HL-60 (cell line): ENCODE measurements at regions not wholly inside any gene's neighbourhood (a gene's known extent, or its start where the extent isn't known, plus 50 kb on each side); places are given as distances from the start of the nearest gene placed in this dataset.

Experiments
- DNase-seq, 2 experiments: peaks; one replicate each; pipeline ENCODE4 v3.0.0-alpha.2; 2010 to 2020; ENCODE audit warnings: low read depth in 1 of 2, low spot score in 1 of 2
- H3K27ac ChIP-seq: fragments of 250-450 bp; sonication (Bioruptor Pico); replicated peaks from 2 replicates; pipeline ENCODE4 v1.5.1; 2020; ENCODE audit warnings: mild to moderate bottlenecking, moderate library complexity
- H3K27me3 ChIP-seq: fragments of 250-450 bp; sonication (Bioruptor Pico); 2 replicates; pipeline ENCODE4 v1.5.1; 2021; ENCODE audit warnings: mild to moderate bottlenecking, moderate library complexity; ENCODE audit not compliant: insufficient read depth, poor library complexity, severe bottlenecking
- H3K4me3 ChIP-seq: replicated peaks from 2 replicates; pipeline ENCODE4 v1.5.1; 2011; ENCODE audit warnings: mild to moderate bottlenecking, control low read depth, low read length; ENCODE audit not compliant: insufficient read depth
- CTCF ChIP-seq: IDR thresholded peaks from one replicate; pipeline ENCODE4 v1.5.1; 2011; ENCODE audit warnings: low read length, control low read depth, inconsistent platforms; ENCODE audit not compliant: insufficient read depth
- GABPA ChIP-seq: IDR thresholded peaks from 2 replicates; pipeline ENCODE4 v1.6.1; 2012; ENCODE audit warnings: low read depth
- POLR2AphosphoS5 ChIP-seq: IDR thresholded peaks from 2 replicates; pipeline ENCODE4 v1.6.1; 2012; ENCODE audit warnings: low read depth
- REST ChIP-seq: IDR thresholded peaks from 2 replicates; pipeline ENCODE4 v1.6.1; 2012; ENCODE audit warnings: low read depth; ENCODE audit not compliant: insufficient replicate concordance
- SPI1 ChIP-seq: IDR thresholded peaks from 2 replicates; pipeline ENCODE4 v1.6.1; 2012; ENCODE audit warnings: low read depth, mild to moderate bottlenecking, borderline replicate concordance

GRCh38 chr7:15864626-15864991 lies 178.1 kb upstream of the MEOX2 start:
- no peak overlapping the region for H3K27ac ChIP-seq
- no peaks in the 10 kb centered on the region for H3K27me3 ChIP-seq
- TF ChIP-seq REST (no peak), GABPA (no peak), POLR2AphosphoS5 (no peak), CTCF (no peak), SPI1 (no peak)
- no peak overlapping the region for H3K4me3 ChIP-seq
- DNase-seq, result no peak

- H3K27me3 ChIP-seq, result no peaks in the 10 kb centered on the region
- TF ChIP-seq POLR2AphosphoS5 (no peak), GABPA (no peak), REST (no peak), CTCF (no peak), SPI1 (no peak)
- no peak overlapping the region for H3K4me3 ChIP-seq
- no peak for DNase-seq
- H3K27ac ChIP-seq, result no peak overlapping the region
Measured at GRCh38 chr7:15863951-15864625, 177.6 kb upstream of the MEOX2 start.

GRCh38 chr7:15862781-15863165 lies 176.3 kb upstream of the MEOX2 start:
- no peaks in the 10 kb centered on the region for H3K27me3 ChIP-seq
- no peak overlapping the region for H3K27ac ChIP-seq
- no peak overlapping the region for H3K4me3 ChIP-seq
- no peak for DNase-seq
- no peak for TF ChIP-seq SPI1
- no peak for TF ChIP-seq REST
- TF ChIP-seq CTCF, result no peak
- no peak for TF ChIP-seq POLR2AphosphoS5
- TF ChIP-seq GABPA, result no peak
